HG02610 (cell line): ENCODE measurements at regions not wholly inside any gene's neighbourhood (a gene's known extent, or its start where the extent isn't known, plus 50 kb on each side); places are given as distances from the start of the nearest gene placed in this dataset.

ENCODE experiments used
- ATAC-seq: cut with Tn5 transposase; IDR thresholded peaks from one replicate; pipeline ENCODE4 v1.9.1; 2021; ENCODE audit warnings: mild to moderate bottlenecking, moderate library complexity; ENCODE audit not compliant: unreplicated experiment

DNA sequence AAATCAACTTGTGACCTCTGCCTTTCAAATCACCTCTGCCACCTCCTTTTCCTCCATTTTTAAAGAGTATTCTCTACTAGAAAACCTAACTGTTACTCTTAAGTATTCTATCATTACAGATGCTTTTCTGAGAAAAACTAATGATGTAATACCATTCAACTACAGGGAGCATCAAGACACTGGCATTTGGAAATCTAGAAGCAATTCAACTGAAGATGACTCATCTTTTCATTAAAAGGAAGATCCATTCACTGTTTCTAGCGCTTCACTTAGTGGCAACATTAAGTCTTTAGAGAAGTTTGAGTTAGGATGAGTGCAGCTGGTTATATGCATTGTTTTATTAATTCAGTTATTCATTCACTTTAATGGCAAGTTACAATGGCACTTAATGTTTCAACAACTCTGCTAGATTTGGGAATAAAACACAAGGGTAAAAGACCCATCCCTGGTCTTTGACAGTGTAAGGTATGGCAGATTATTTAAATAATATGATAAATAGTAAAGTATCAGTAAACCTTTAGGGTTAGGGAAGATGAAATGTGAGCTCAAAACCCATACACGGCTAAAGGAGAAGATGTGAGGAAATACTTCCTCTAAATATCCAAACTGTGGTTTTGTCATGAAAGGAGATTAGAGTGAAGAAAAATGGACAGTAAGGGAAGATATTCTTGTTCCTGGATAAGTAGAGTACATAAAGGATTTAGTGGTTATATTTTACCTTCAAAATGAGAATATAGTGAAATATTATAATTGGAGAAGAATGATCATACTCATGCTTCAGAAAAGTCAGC lies 61.7 kb downstream of the KCNJ2 start:
- no peak for ATAC-seq

DNA sequence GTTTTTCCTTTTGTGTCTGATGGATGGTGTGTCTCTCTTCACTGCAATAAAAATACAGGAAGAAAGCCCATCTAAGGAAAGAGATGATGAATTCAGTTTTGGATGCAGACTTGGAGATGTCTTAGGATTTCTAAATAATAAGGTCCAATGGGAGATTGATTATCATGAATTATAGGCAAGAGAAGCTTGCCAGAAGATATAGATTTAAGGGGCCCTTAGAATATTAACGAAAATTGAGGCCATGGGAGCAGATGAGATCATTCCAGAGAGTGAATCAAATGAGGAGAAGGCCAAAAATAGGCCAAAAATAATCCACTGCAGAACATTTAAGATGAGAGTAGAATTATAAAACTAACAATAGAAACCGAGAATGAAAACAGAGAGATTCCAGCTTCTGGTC lies 63.1 kb downstream of the KCNJ2 start:
- ATAC-seq, result no peak

DNA sequence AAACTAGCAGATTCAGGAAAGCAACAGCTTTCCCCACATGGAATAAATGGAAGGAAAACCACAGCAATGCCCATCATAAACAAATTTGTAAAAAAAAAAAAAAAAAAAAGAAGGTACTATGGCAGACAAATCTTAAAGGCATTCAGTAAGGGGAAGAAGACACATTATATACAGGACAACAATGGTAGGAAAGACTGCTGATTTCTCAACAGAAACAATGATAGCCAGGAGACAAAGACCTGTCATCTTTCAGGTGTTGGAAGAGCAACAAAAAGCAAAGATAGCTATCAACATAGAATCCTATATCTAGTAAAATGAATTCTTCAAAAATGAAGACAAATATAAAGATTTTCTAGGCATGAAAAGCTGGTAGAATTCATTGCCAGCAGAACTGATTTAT lies 65.9 kb downstream of the KCNJ2 start:
- no peak for ATAC-seq

DNA sequence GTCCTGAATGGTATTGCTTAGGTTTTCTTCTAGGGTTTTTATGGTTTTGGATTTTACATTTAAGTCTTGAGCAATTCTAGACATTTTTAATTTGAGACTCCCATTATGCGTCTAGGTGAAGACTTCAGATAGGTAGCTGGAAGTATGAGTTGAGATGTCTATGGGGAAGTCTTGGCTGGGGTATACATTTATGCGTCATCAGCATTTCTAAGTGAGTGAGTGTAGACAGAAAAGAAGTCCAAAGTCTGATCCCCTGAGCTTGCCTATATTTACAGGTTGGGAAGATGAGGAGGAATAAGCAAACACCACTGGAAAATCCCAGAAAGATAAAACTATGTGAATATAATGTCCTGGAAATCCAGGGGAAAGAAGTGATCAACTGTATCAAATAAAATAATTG lies 68.9 kb downstream of the KCNJ2 start:
- no peak for ATAC-seq

DNA sequence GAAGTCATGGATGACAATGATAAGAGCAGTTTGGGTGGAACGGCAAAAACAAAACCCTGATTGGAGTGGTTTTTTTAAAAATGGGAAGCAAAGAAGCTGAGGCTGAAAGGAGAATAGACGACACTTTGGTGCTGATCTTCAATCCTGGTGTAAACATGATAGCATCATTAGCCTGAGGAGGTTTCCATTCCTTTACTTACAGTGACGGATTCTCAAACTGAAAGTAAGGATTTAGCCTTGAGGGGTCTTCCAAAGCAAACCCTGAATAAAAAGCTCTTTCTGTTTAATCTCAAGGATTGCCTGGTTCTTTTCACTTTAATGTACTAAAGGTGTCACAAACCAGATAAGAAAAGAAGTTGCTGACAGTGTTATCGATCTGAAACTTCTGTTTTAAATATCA lies 69.3 kb downstream of the KCNJ2 start:
- ATAC-seq, result no peak

DNA sequence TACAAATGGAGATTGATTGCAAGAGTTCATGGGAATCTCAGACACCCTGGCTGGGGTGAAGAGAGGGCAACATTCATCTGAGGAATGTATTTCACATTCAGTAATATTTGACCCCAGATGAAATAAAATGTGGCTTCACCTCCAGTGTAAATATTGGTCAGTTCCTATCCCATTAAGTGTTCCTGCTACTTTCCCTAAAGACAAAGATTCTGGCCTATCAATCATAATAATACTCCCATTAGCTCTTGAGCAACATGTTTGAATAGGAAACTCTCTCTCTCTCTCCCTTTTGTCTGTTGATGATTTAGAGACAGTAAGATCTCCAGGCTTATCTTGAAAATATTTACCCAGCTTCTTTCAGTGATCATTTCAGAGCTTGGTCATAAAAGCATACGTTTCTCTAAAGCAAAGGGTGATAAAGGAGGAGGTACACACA lies 70.1 kb downstream of the KCNJ2 start:
- ATAC-seq, result no peak

DNA sequence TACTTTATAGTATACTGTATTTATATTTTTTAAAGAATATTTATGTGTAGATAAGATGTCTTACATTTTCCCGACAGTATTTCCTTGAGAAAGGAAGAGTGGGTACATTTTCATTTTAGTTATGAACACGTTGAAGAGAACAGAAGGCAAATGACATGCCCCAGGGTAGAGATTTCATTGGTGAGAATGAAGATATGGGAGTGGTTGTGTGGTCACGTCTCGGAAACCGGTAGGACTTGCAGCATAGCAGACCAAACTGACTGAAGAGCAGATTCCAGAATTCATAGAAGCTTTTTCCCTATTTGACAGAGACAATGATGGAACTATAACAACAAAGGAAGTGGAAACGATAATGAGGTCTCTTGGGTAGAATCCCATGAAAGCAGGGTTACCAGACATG lies 71.7 kb downstream of the KCNJ2 start:
- ATAC-seq, result no peak

DNA sequence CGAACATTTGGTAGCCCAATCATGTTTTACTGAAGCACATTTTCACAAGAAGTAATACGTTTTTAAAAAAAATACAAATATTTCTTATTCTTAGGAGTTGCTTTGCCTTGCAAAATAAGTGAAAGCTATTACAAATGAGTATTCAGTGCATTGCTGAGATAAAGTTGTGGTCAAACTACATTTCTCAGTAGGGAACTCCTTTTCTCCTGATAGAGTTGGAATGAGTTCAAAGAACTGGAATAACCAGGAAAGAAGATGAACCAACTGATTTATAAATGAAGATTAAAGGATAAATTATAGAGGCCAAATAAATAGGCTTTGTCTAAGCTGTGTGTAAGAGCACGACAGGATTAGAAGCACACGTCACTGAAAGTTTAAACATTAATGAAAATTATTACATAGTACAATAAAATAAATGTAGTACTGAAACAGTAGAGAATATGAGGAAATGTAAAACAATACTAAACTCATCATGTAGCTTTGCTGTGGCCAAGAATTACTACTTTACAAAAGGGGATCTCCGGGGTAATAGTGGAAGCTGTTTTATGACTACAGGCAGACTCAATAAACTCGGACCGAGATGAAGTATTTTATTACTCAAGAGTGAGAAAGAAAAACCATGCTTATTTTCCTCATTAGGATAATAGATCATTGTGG lies 73.6 kb downstream of the KCNJ2 start:
- ATAC-seq, result no peak

DNA sequence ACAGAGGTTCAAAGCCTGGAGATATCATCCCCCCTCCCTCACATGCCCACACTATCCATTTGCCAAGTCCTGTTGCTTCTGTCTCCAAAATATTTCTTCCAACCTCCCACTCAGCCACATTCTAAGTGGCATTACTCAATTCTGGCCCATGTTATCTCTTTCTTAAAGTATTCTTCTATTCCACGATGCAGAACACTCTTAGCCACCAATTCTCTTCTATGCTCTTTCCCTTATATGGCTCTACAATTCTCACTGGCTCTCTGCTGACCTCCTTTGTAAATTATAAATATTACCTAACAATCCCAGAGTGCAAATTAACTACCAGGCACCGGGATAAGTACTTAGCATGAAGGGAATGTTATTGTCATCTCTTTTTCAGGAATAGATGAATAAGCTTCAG lies 82.4 kb downstream of the KCNJ2 start:
- no peak for ATAC-seq

DNA sequence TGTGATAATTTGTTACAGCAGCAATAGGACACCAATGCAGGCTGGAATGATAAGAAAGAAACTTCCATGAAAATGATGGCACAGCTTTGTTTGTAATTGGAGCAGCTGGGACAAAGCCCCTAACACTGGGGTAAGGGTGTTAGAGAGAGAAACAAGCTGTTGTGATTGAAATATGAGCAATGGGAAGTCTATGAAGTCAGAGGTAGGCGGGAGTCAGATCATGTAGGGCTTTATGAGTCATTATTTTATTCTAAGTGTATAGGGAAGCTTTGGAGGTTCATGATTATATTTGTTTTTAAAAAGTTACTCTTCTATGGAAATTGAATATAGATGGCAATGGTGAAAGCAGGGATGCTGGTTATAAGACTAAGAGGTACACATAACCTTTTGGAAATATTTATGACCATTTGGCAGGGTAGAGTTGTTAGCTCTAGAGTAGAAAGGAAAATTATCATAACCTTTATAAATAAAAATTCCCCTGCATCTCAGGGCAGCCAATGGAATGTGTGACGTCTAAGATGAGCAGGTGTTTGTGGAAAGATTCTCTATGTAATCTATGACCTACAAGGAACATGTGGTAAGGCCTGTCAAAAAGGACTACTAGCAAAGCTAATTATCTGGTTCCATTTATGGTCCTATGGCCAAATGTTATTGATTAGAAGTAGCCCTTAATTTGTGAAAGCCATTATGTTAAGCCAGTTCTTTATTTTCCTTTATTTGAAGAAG lies 85.6 kb downstream of the KCNJ2 start:
- ATAC-seq, result no peak

DNA sequence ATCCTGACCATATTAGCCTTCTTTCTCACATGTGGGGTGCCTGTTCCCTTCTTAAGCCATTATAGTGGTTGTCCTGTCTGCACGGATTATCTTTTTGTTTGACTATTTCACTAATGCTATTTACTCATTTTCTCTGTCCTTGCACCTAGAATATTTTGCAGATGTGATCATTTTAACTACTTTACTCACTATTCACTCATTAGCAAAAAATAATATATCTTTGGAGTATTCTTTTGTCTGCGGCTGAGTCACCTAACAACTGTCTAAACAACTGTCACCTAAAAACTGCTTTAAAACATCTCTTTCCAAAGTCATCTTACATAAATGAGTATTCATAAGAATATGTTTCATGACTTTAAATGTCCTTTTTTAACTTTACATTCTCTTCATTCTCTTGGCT lies 87.4 kb downstream of the KCNJ2 start:
- ATAC-seq, result no peak

DNA sequence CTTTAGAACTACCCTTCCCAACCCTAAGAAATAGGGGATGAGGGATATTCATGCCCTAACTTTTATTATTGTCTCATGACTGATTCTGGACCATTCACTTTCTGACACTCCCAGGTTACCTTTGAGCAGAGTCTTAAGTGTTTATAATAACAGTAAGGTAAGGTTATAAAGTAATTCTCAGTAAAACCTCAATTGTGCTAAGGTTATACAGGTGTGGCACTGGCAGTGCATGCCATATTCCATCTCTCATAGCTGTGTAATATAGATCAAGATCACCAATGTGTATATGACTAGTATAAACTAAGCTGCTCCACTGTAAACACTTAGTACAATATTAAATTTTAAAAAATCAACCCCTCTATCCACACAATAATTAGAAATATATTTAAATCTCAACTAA lies 89.1 kb downstream of the KCNJ2 start:
- ATAC-seq, result no peak

DNA sequence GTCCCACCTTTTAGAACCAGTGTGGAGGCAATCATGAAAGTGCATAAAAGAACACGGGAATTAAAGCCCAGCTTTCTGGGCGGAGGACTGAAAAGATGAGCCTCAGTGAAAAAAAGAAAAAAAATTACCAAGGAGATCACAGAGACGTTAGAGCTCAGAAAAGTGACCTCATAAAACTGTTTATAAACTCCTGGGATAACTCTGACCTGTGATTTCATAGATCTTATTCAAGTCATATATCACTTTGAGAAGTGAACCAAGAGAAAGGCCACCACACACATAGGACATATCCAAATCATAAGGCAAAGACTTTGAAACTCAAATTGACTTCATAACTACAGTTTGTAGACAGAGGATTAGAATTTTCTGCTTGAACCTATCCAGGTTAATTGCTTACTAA lies 90.1 kb downstream of the KCNJ2 start:
- ATAC-seq, result no peak

DNA sequence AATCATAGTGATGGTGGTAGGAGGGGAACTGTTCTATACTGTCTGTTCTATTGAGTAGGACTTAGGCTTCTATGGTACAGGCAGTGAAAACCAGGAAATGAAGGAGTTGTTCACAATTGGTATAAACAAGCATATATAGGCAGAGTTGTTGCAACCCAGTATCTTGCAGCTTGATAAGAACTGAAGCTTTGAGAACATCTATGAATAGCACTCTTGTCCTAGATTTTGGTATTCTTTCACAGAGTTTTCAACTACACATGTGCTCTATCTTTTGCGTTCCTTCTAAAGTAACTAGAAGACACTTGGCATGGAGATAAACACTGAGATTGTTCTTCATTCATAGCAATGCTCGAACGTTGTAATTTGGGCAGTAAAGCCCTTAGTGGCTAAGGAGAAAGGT lies 91.8 kb downstream of the KCNJ2 start:
- ATAC-seq, result no peak

DNA sequence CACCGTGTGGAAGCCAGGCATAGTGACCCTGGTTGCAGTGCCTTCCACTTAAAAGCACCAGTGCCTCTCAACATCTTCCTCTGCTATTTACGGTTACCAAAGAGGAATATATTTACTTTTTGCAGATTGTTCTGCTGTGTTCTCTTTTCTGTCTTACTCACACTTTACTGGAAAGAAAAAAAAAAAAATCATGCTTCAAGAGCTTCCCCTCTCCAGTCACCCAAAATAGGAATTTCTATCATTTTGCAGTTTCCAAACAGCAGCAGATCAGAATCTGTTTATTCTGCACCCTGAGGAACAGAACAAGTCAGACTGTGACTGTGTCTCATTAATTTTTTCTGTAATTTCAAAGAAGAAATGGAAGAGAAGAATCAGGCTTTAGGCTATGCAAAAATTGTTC lies 96.1 kb downstream of the KCNJ2 start:
- ATAC-seq, result no peak

DNA sequence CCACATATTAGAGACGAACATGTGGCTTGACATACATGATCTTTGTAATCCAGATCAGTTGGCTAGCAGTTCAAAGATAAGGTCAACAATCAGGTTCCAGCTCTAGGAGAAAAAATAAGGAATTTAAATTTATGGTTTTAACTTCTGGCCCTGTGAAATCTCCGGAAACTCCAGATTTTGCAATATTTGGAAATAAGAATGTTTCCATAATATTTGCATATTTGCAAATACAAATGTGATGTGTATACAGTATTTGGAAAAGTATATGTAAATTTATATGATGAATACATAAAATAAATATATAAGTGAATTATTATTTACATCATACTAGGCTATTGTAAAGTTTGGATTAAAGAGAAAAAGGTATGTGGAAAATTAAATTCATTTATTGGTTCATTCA lies 97.1 kb downstream of the KCNJ2 start:
- ATAC-seq, result no peak

DNA sequence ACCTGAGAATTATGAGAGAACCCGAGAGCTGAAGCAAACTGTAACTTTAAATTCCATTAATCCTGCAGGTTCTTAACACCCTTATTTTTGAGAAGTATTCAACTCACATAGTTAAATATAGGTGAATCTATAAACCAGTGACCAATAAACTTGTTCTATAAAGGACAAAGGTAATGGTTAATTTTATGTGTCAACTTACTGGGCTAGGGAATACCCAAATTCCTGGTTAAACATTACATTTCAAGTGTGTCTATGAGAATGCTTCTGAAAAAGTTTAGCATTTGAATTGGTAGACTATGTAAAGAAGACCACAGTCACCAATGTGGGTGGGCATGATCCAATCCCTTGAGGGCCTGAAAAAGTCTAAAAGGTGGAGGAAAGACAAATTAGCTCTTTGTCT lies 99.1 kb downstream of the KCNJ2 start:
- no peak for ATAC-seq

DNA sequence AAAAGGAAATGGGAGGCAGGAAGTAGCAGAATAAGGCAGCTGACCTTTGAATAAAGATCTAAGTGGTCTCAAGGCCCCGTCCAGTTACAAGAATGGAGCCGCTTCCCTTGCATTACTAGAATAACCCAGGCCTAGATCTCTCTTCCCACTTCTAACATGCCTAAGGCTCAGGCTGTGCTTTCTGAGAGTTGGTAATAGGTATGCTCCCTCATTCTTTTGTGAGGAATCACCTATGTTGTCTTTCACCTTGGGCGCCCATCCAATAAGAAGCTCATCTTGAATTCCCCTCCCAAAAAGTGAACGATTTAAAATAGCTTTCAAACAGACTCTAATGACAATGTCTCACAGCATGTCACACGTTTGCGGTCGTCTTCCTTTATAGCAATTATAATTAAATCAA lies 101.2 kb downstream of the KCNJ2 start:
- ATAC-seq, result no peak

DNA sequence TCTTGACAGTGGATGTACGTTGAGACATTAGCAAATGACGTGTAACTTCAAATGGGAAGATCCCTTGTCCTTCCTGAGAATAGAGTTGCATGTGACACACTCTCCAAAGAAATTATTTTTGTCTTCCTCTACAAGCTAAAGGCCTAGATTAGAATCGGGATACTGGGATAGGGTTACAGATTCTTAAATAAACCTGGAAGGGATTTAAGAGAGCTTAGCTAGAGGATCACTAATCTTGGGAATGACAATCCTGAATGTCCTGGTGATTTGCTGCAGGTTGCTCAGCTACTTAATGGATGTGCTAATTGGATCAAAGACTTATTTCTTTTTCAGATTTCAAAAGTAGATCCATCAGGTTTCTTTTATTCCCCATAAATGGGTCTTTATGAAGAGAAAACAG lies 101.9 kb downstream of the KCNJ2 start:
- no peak for ATAC-seq

DNA sequence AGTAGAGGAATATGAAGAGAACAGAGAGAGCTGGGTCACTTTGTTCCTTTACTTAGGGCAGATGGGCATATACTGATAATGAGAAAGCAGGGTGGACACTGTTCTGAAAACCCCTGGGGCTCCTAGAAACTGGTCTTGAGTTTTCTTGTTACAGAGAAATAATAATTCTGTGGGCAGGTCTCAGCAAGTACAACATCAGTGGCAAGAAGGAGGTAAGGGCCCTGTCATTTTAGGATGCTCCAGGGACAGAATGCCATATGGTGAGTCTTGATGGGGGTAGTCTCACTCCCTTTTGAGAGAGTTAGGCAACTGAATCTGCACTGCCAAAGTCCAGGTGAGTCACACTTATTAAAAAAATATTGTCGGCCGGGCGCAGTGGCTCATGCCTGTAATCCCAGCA lies 102.3 kb downstream of the KCNJ2 start:
- no peak for ATAC-seq

DNA sequence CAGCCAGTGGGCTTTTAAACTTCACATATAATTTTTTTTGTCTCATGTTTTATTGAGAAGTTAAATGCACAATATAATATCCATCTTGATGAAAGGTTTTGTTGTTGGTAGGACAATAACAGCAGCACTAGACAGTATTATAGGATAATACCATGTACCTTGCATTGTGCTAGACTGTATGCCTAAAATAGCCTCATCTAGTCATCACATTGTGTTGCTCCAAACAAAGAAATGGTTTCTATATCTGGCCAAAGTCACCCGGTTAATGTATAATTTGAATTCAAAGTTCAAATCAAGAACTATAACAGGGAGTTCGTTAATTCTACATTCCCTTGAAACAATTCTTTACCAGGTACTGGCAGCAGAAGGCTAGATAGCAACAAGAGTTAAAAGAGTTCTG lies 104.9 kb downstream of the KCNJ2 start:
- no peak for ATAC-seq

DNA sequence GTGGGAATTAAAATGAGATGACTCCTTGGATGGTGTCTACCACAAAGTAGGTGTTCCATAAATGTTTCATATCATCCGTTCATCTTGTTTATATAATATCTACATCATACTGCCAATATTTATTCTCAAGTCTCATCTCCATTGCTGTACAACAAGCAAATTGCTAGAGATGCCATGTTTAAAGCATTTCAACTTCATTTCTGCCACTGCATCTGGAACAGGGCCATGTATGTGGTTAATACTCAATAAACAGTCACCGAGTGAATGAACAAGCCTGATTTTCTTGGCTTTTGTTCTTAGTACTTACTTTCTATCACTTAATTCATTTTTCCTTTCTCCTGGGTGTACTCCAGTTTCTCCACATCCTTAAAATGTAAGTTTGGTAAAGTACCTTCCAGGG lies 107.6 kb downstream of the KCNJ2 start:
- no peak for ATAC-seq
